Activated T-cell treated with anti-CD3 and anti-CD28 coated beads, Interleukin-2, amount 50 U/mL, for 72 hours (primary cell): ENCODE measurements at regions not wholly inside any gene's neighbourhood (a gene's known extent, or its start where the extent isn't known, plus 50 kb on each side); places are given as distances from the start of the nearest gene placed in this dataset.

Experiments
- ATAC-seq, 2 donors: fragments of 150-1000 bp; cut with Tn5 transposase; replicated peaks in 1 of 2; 2 replicates each; pipeline ENCODE4 v1.10.0; 2021; ENCODE audit warnings: moderate library complexity in 2 of 2, mild to moderate bottlenecking in 1 of 2
- DNase-seq, 2 donors: peaks; one replicate each; pipeline ENCODE4 v3.0.0; 2021 to 2022; ENCODE audit warnings: mixed read lengths in 1 of 2
- H3K27ac Mint-ChIP-seq: one replicate; pipeline ENCODE4 v1.8.0; 2022; ENCODE audit warnings: mild to moderate bottlenecking, moderate library complexity, mixed read lengths
- H3K27me3 Mint-ChIP-seq: one replicate; pipeline ENCODE4 v1.8.0; 2022; ENCODE audit warnings: low read depth, mixed read lengths
- H3K36me3 Mint-ChIP-seq, 2 donors: one replicate each; pipeline ENCODE4 v1.8.0; 2022; ENCODE audit warnings: mixed read lengths in 2 of 2, mild to moderate bottlenecking in 1 of 2; ENCODE audit not compliant: insufficient read depth in 2 of 2
- H3K4me1 Mint-ChIP-seq: one replicate; pipeline ENCODE4 v1.8.0; 2022; ENCODE audit warnings: low read depth, mixed read lengths
- H3K4me3 Mint-ChIP-seq, 2 donors: one replicate each; pipeline ENCODE4 v1.8.0; 2022; ENCODE audit warnings: mild to moderate bottlenecking in 2 of 2, mixed read lengths in 2 of 2, moderate library complexity in 2 of 2
- H3K9me3 Mint-ChIP-seq, 2 donors: one replicate each; pipeline ENCODE4 v1.8.0; 2022; ENCODE audit warnings: mixed read lengths in 2 of 2

GRCh38 chr3:163632722-163633121, 1445.6 kb downstream of the SI start:
- Mint-ChIP-seq H3K36me3 (no peaks in the 10 kb centered on the region), H3K27ac (no peak overlapping the region), H3K27me3 (no peaks in the 10 kb centered on the region), H3K4me3 (no peak overlapping the region), H3K9me3 (no peaks in the 10 kb centered on the region), H3K4me1 (no peaks in the 10 kb centered on the region)
- ATAC-seq: no peak
- no peak for DNase-seq

GRCh38 chr3:163626753-163627152, 1451.5 kb downstream of the SI start:
- H3K36me3 Mint-ChIP-seq: no peaks in the 10 kb centered on the region
- no peak for ATAC-seq
- H3K4me1 Mint-ChIP-seq: no peaks in the 10 kb centered on the region
- peaks cover 0 to 4% of the 10 kb centered on the region in 2 donors for H3K9me3 Mint-ChIP-seq
- H3K4me3 Mint-ChIP-seq: no peak overlapping the region
- H3K27ac Mint-ChIP-seq: no peak overlapping the region
- DNase-seq: no peak
- no peaks in the 10 kb centered on the region for H3K27me3 Mint-ChIP-seq

GRCh38 chr3:163622384-163622783, 1455.9 kb downstream of the SI start:
- no peaks in the 10 kb centered on the region for H3K4me1 Mint-ChIP-seq
- no peak for DNase-seq

GRCh38 chr3:163614886-163615285, 1463.4 kb downstream of the SI start:
- Mint-ChIP-seq H3K4me3 (no peak overlapping the region), H3K27ac (no peak overlapping the region), H3K36me3 (no peaks in the 10 kb centered on the region), H3K27me3 (no peaks in the 10 kb centered on the region), H3K9me3 (peaks cover 4 to 6% of the 10 kb centered on the region in 2 donors), H3K4me1 (no peaks in the 10 kb centered on the region)
- DNase-seq (no peak), ATAC-seq (no peak)

More at GRCh38 chr3:163622384-163622783, 1455.9 kb downstream of the SI start:
- Mint-ChIP-seq H3K27me3 (no peaks in the 10 kb centered on the region), H3K36me3 (no peaks in the 10 kb centered on the region), H3K4me3 (no peak overlapping the region), H3K27ac (no peak overlapping the region), H3K9me3 (peaks cover 2 to 9% of the 10 kb centered on the region in 2 donors)
- ATAC-seq: no peak

GRCh38 chr3:163605915-163606314, 1472.4 kb downstream of the SI start:
- no peaks in the 10 kb centered on the region for H3K36me3 Mint-ChIP-seq
- no peak for ATAC-seq
- peaks cover 2 to 9% of the 10 kb centered on the region in 2 donors for H3K9me3 Mint-ChIP-seq
- no peaks in the 10 kb centered on the region for H3K27me3 Mint-ChIP-seq
- no peak for DNase-seq
- no peak overlapping the region for H3K27ac Mint-ChIP-seq
- no peaks in the 10 kb centered on the region for H3K4me1 Mint-ChIP-seq
- no peak overlapping the region for H3K4me3 Mint-ChIP-seq

GRCh38 chr3:163601426-163601825, 1476.9 kb downstream of the SI start:
- H3K4me1 Mint-ChIP-seq: no peaks in the 10 kb centered on the region
- no peak for DNase-seq
- H3K9me3 Mint-ChIP-seq: peaks cover 5 to 9% of the 10 kb centered on the region in 2 donors
- H3K27ac Mint-ChIP-seq: no peak overlapping the region
- no peaks in the 10 kb centered on the region for H3K36me3 Mint-ChIP-seq
- no peaks in the 10 kb centered on the region for H3K27me3 Mint-ChIP-seq
- H3K4me3 Mint-ChIP-seq: no peak overlapping the region
- ATAC-seq: no peak

GRCh38 chr3:163587342-163587741, 1491.0 kb downstream of the SI start:
- no peak overlapping the region for H3K27ac Mint-ChIP-seq
- H3K4me3 Mint-ChIP-seq: no peak overlapping the region
- no peaks in the 10 kb centered on the region for H3K4me1 Mint-ChIP-seq
- no peaks in the 10 kb centered on the region for H3K27me3 Mint-ChIP-seq
- ATAC-seq (no peak), DNase-seq (no peak)
- H3K9me3 Mint-ChIP-seq: peaks cover 4 to 9% of the 10 kb centered on the region in 2 donors
- H3K36me3 Mint-ChIP-seq: no peaks in the 10 kb centered on the region

GRCh38 chr3:163582967-163583366, 1495.3 kb downstream of the SI start:
- no peaks in the 10 kb centered on the region for H3K27me3 Mint-ChIP-seq
- H3K36me3 Mint-ChIP-seq: peaks cover 0 to 1% of the 10 kb centered on the region in 2 donors

GRCh38 chr3:163577271-163577670, 1501.0 kb downstream of the SI start:
- Mint-ChIP-seq H3K9me3 (peaks cover 3 to 15% of the 10 kb centered on the region in 2 donors), H3K4me1 (no peaks in the 10 kb centered on the region), H3K27ac (no peak overlapping the region), H3K36me3 (peaks cover 0 to 1% of the 10 kb centered on the region in 2 donors), H3K4me3 (no peak overlapping the region), H3K27me3 (no peaks in the 10 kb centered on the region)
- DNase-seq (no peak), ATAC-seq (no peak)

More at GRCh38 chr3:163582967-163583366, 1495.3 kb downstream of the SI start:
- H3K4me1 Mint-ChIP-seq: no peaks in the 10 kb centered on the region
- DNase-seq (no peak), ATAC-seq (no peak)
- peaks cover 2 to 15% of the 10 kb centered on the region in 2 donors for H3K9me3 Mint-ChIP-seq
- no peak overlapping the region for H3K27ac Mint-ChIP-seq
- H3K4me3 Mint-ChIP-seq: no peak overlapping the region

GRCh38 chr3:163576314-163576713, 1502.0 kb downstream of the SI start:
- Mint-ChIP-seq H3K4me3 (no peak overlapping the region), H3K4me1 (no peaks in the 10 kb centered on the region), H3K9me3 (peaks cover 7 to 20% of the 10 kb centered on the region in 2 donors), H3K36me3 (peaks cover 0 to 1% of the 10 kb centered on the region in 2 donors), H3K27me3 (no peaks in the 10 kb centered on the region), H3K27ac (no peak overlapping the region)
- DNase-seq (no peak), ATAC-seq (no peak)

- no peak overlapping the region for H3K27ac Mint-ChIP-seq
- peaks cover 10 to 16% of the 10 kb centered on the region in 2 donors for H3K9me3 Mint-ChIP-seq
- H3K4me1 Mint-ChIP-seq: no peaks in the 10 kb centered on the region
- H3K27me3 Mint-ChIP-seq: no peaks in the 10 kb centered on the region
- no peak overlapping the region for H3K4me3 Mint-ChIP-seq
- no peaks in the 10 kb centered on the region for H3K36me3 Mint-ChIP-seq
- ATAC-seq: no peak
- DNase-seq: no peak
Measured at GRCh38 chr3:163573324-163573723, 1505.0 kb downstream of the SI start.

- ATAC-seq (no peak), DNase-seq (no peak)
- Mint-ChIP-seq H3K4me1 (no peaks in the 10 kb centered on the region), H3K27ac (no peak overlapping the region), H3K36me3 (no peaks in the 10 kb centered on the region), H3K4me3 (no peak overlapping the region), H3K9me3 (peaks cover 10 to 16% of the 10 kb centered on the region in 2 donors), H3K27me3 (no peaks in the 10 kb centered on the region)
Measured at GRCh38 chr3:163572856-163573255, 1505.4 kb downstream of the SI start.

GRCh38 chr3:163563485-163563884, 1514.8 kb downstream of the SI start:
- H3K4me3 Mint-ChIP-seq: no peak overlapping the region
- no peaks in the 10 kb centered on the region for H3K36me3 Mint-ChIP-seq
- ATAC-seq: no peak
- H3K9me3 Mint-ChIP-seq: peaks cover 0 to 2% of the 10 kb centered on the region in 2 donors
- no peaks in the 10 kb centered on the region for H3K27me3 Mint-ChIP-seq
- no peak overlapping the region for H3K27ac Mint-ChIP-seq
- no peaks in the 10 kb centered on the region for H3K4me1 Mint-ChIP-seq
- DNase-seq: no peak

- DNase-seq (no peak), ATAC-seq (no peak)
- no peaks in the 10 kb centered on the region for H3K4me1 Mint-ChIP-seq
- peaks cover 0 to 2% of the 10 kb centered on the region in 2 donors for H3K9me3 Mint-ChIP-seq
- no peaks in the 10 kb centered on the region for H3K27me3 Mint-ChIP-seq
- no peaks in the 10 kb centered on the region for H3K36me3 Mint-ChIP-seq
- H3K4me3 Mint-ChIP-seq: no peak overlapping the region
- no peak overlapping the region for H3K27ac Mint-ChIP-seq
Measured at GRCh38 chr3:163562625-163563024, 1515.7 kb downstream of the SI start.
